IPS-NIHi7 (cell line): ENCODE measurements at regions not wholly inside any gene's neighbourhood (a gene's known extent, or its start where the extent isn't known, plus 50 kb on each side); places are given as distances from the start of the nearest gene placed in this dataset.

Experiments
- DNase-seq: peaks from one replicate; pipeline ENCODE4 v3.0.0; 2012; ENCODE audit warnings: mixed read lengths; ENCODE audit errors: extremely low spot score

- no peak for DNase-seq
These were observed 275.1 kb upstream of the MPDZ start for GRCh38 chr9:13554626-13555025.

GRCh38 chr9:13552606-13553215, 273.2 kb upstream of the MPDZ start:
- DNase-seq: no peak

GRCh38 chr9:13550519-13550918, 271.0 kb upstream of the MPDZ start:
- no peak for DNase-seq

- no peak for DNase-seq
These were observed 269.0 kb upstream of the MPDZ start for GRCh38 chr9:13548535-13548934.

- DNase-seq: no peak
These were observed 255.6 kb upstream of the MPDZ start for GRCh38 chr9:13535141-13535540.

- no peak for DNase-seq
These were observed 254.5 kb upstream of the MPDZ start for GRCh38 chr9:13534006-13534405.

GRCh38 chr9:13532407-13532806, 252.9 kb upstream of the MPDZ start:
- DNase-seq: no peak

GRCh38 chr9:13529321-13530104, 250.0 kb upstream of the MPDZ start:
- no peak for DNase-seq

- no peak for DNase-seq
These were observed 244.8 kb upstream of the MPDZ start for GRCh38 chr9:13524245-13524644.

- no peak for DNase-seq
These were observed 240.6 kb upstream of the MPDZ start for GRCh38 chr9:13520069-13520468.

- DNase-seq: no peak
These were observed 234.4 kb upstream of the MPDZ start for GRCh38 chr9:13513716-13514444.

GRCh38 chr9:13513286-13513685, 233.8 kb upstream of the MPDZ start:
- no peak for DNase-seq

- DNase-seq: no peak
These were observed 229.2 kb upstream of the MPDZ start for GRCh38 chr9:13508681-13509080.

GRCh38 chr9:13508086-13508485, 228.6 kb upstream of the MPDZ start:
- DNase-seq: no peak

GRCh38 chr9:13505797-13506196, 226.3 kb upstream of the MPDZ start:
- DNase-seq: no peak

- DNase-seq: no peak
These were observed 224.1 kb upstream of the MPDZ start for GRCh38 chr9:13503599-13503998.

- no peak for DNase-seq
These were observed 223.0 kb upstream of the MPDZ start for GRCh38 chr9:13502484-13502883.

GRCh38 chr9:13501018-13501417, 221.5 kb upstream of the MPDZ start:
- no peak for DNase-seq

- DNase-seq: no peak
These were observed 220.5 kb upstream of the MPDZ start for GRCh38 chr9:13500034-13500433.

- DNase-seq: no peak
These were observed 214.2 kb upstream of the MPDZ start for GRCh38 chr9:13493697-13494096.

- peak; percentile 35 for DNase-seq
These were observed 212.3 kb upstream of the MPDZ start for GRCh38 chr9:13491493-13492424.

- no peak for DNase-seq
These were observed 211.6 kb upstream of the MPDZ start for GRCh38 chr9:13491138-13491492.
